GM23338 (cell line): ENCODE measurements at regions not wholly inside any gene's neighbourhood (a gene's known extent, or its start where the extent isn't known, plus 50 kb on each side); places are given as distances from the start of the nearest gene placed in this dataset.

ENCODE experiments used
- ATAC-seq: fragments of 200-7000 bp; cut with Tn5 transposase; 3 replicates; pipeline ENCODE4 v1.9.1; 2020
- DNase-seq: peaks from one replicate; pipeline ENCODE4 v3.0.0-alpha.2; 2015; ENCODE audit warnings: low spot score
- H2AFZ ChIP-seq: fragments of 200-600 bp; sonication (generic); 2 replicates; pipeline ENCODE4 v1.8.0; 2016; ENCODE audit warnings: antibody characterized with exemption, mild to moderate bottlenecking, moderate library complexity
- H3F3A ChIP-seq: fragments of 200-600 bp; sonication (generic); replicated peaks from 2 replicates; pipeline ENCODE4 v1.8.0; 2017; ENCODE audit warnings: antibody characterized with exemption, mixed run types, low read depth
- H3K27ac ChIP-seq: fragments of 200-600 bp; sonication (generic); 2 replicates; pipeline ENCODE4 v1.6.1; 2016; ENCODE audit warnings: low read depth
- H3K27me3 ChIP-seq: fragments of 200-600 bp; sonication (generic); 2 replicates; pipeline ENCODE4 v1.8.0; 2016; ENCODE audit warnings: mild to moderate bottlenecking, mixed run types, moderate library complexity; ENCODE audit not compliant: insufficient read depth
- H3K36me3 ChIP-seq: fragments of 200-600 bp; sonication (generic); 2 replicates; pipeline ENCODE4 v1.8.0; 2016; ENCODE audit warnings: mild to moderate bottlenecking; ENCODE audit not compliant: insufficient read depth
- H3K4me1 ChIP-seq: fragments of 200-600 bp; sonication (generic); 2 replicates; pipeline ENCODE4 v1.8.0; 2016; ENCODE audit warnings: mild to moderate bottlenecking, moderate library complexity; ENCODE audit not compliant: insufficient read depth
- H3K4me2 ChIP-seq: fragments of 200-600 bp; sonication (generic); 2 replicates; pipeline ENCODE4 v1.7.1; 2017; ENCODE audit warnings: mixed run types
- H3K4me3 ChIP-seq: fragments of 200-600 bp; sonication (generic); 2 replicates; pipeline ENCODE4 v1.6.1; 2016; ENCODE audit warnings: mixed run types
- H3K79me2 ChIP-seq: fragments of 200-600 bp; sonication (generic); replicated peaks from 2 replicates; pipeline ENCODE4 v1.8.0; 2017; ENCODE audit warnings: mild to moderate bottlenecking; ENCODE audit not compliant: insufficient read depth
- H3K9me2 ChIP-seq: fragments of 200-600 bp; sonication (generic); 2 replicates; pipeline ENCODE4 v1.8.0; 2017; ENCODE audit not compliant: insufficient read depth
- H4K20me1 ChIP-seq: fragments of 200-600 bp; sonication (generic); replicated peaks from 2 replicates; pipeline ENCODE4 v1.8.0; 2017; ENCODE audit warnings: mild to moderate bottlenecking; ENCODE audit not compliant: insufficient read depth
- H3K27ac Mint-ChIP-seq: 2 replicates; pipeline ENCODE4 v1.8.0; 2020; ENCODE audit warnings: inconsistent platforms, mild to moderate bottlenecking, moderate library complexity, mixed read lengths
- H3K27me3 Mint-ChIP-seq: 3 replicates; pipeline ENCODE4 v1.8.0; 2022; ENCODE audit warnings: low read depth, mild to moderate bottlenecking, moderate library complexity, mixed read lengths, inconsistent platforms; ENCODE audit not compliant: insufficient read depth, poor library complexity
- H3K36me3 Mint-ChIP-seq: 3 replicates; pipeline ENCODE4 v1.8.0; 2021; ENCODE audit warnings: low read depth, mild to moderate bottlenecking, inconsistent platforms, moderate library complexity, mixed read lengths
- H3K4me1 Mint-ChIP-seq: 3 replicates; pipeline ENCODE4 v1.8.0; 2020; ENCODE audit warnings: mild to moderate bottlenecking, inconsistent platforms, mixed read lengths
- H3K4me3 Mint-ChIP-seq: 3 replicates; pipeline ENCODE4 v1.8.0; 2021; ENCODE audit warnings: moderate library complexity, mild to moderate bottlenecking, inconsistent platforms, mixed read lengths
- H3K9me3 Mint-ChIP-seq: 3 replicates; pipeline ENCODE4 v1.8.0; 2020; ENCODE audit warnings: moderate library complexity, mild to moderate bottlenecking, inconsistent platforms, mixed read lengths
- CTCF ChIP-seq, 2 experiments: fragments of 200-600 bp in 1 of 2; sonication (generic) in 1 of 2; conservative IDR thresholded peaks; 2 replicates each; pipeline versions ENCODE4 v1.5.1 to v1.6.1; 2016 to 2017; ENCODE audit warnings: antibody characterized with exemption in 2 of 2, low read depth in 2 of 2, mild to moderate bottlenecking in 2 of 2, moderate library complexity in 1 of 2
- ETS1 ChIP-seq: IDR thresholded peaks from 2 replicates; pipeline ENCODE4 v1.6.1; 2016; ENCODE audit warnings: antibody characterized with exemption
- EZH2 ChIP-seq: fragments of 200-600 bp; sonication (generic); IDR thresholded peaks from one replicate; pipeline ENCODE4 v1.8.0; 2017; ENCODE audit warnings: antibody characterized with exemption, mild to moderate bottlenecking, low read depth; ENCODE audit not compliant: unreplicated experiment
- NANOG ChIP-seq: IDR thresholded peaks from 2 replicates; pipeline ENCODE4 v1.6.1; 2016; ENCODE audit warnings: antibody characterized with exemption, borderline replicate concordance
- POLR2AphosphoS5 ChIP-seq: IDR thresholded peaks from 2 replicates; pipeline ENCODE4 v1.6.1; 2016; ENCODE audit warnings: antibody characterized with exemption, low read depth
- REST ChIP-seq: IDR thresholded peaks from one replicate; pipeline ENCODE4 v1.6.1; 2018; ENCODE audit warnings: antibody characterized with exemption; ENCODE audit not compliant: unreplicated experiment
- STAT1 ChIP-seq: IDR thresholded peaks from one replicate; pipeline ENCODE4 v1.6.1; 2016; ENCODE audit warnings: antibody characterized with exemption; ENCODE audit not compliant: unreplicated experiment
- ZNF114 ChIP-seq: fragments of 250-450 bp; sonication (Bioruptor Pico); IDR thresholded peaks from 2 replicates; pipeline ENCODE4 v1.5.0; 2020; ENCODE audit warnings: mild to moderate bottlenecking, moderate library complexity
- ZNF331 ChIP-seq: fragments of 250-450 bp; sonication (Bioruptor Pico); IDR thresholded peaks from 2 replicates; pipeline ENCODE4 v1.5.0; 2020; ENCODE audit warnings: low read depth, mild to moderate bottlenecking, moderate library complexity
- ZNF462 ChIP-seq: fragments of 250-450 bp; sonication (Bioruptor Pico); IDR thresholded peaks from 2 replicates; pipeline ENCODE4 v1.5.0; 2020; ENCODE audit warnings: mild to moderate bottlenecking, moderate library complexity

GRCh38 chr1:14057640-14058039 is 357.7 kb downstream of the PRDM2 start:
- no peaks in the 10 kb centered on the region for H3K36me3 ChIP-seq
- no peaks in the 10 kb centered on the region; the same call in 2 of the 3 replicates for H3K9me3 Mint-ChIP-seq
- ATAC-seq, result no peak
- no peaks in the 10 kb centered on the region for H3K36me3 Mint-ChIP-seq
- H3K4me1 ChIP-seq, result no peaks in the 10 kb centered on the region
- no peak for DNase-seq
- no peak overlapping the region for H3K4me3 Mint-ChIP-seq
- peaks cover 2% of the 10 kb centered on the region for H3K27me3 Mint-ChIP-seq
- H3K27ac Mint-ChIP-seq, result no peak overlapping the region
- H3K4me3 ChIP-seq, result no peak overlapping the region
- H3K4me2 ChIP-seq, result no peak overlapping the region
- H3K9me2 ChIP-seq, result no peaks in the 10 kb centered on the region; the same call in 1 of the 2 replicates
- no peak for TF ChIP-seq ZNF114
- no peak for TF ChIP-seq STAT1
- H2AFZ ChIP-seq, result no peak overlapping the region
- H3K4me1 Mint-ChIP-seq, result no peaks in the 10 kb centered on the region
- H3K79me2 ChIP-seq, result no peaks in the 10 kb centered on the region
- H3F3A ChIP-seq, result no peaks in the 10 kb centered on the region
- H4K20me1 ChIP-seq, result no peaks in the 10 kb centered on the region
- H3K27ac ChIP-seq, result no peak overlapping the region
- H3K27me3 ChIP-seq, result no peaks in the 10 kb centered on the region

GRCh38 chr1:14061204-14061603 is 361.2 kb downstream of the PRDM2 start:
- H2AFZ ChIP-seq, result no peak overlapping the region
- no peaks in the 10 kb centered on the region for H3K4me1 ChIP-seq
- no peak for ATAC-seq
- Mint-ChIP-seq H3K36me3 (no peaks in the 10 kb centered on the region), H3K27me3 (peaks cover 4% of the 10 kb centered on the region), H3K4me1 (peaks cover 3% of the 10 kb centered on the region; the same call in 1 of the 3 replicates), H3K27ac (no peak overlapping the region), H3K4me3 (no peak overlapping the region), H3K9me3 (no peaks in the 10 kb centered on the region; the same call in 2 of the 3 replicates)
- no peaks in the 10 kb centered on the region for H3K79me2 ChIP-seq
- no peaks in the 10 kb centered on the region for H3K36me3 ChIP-seq
- no peak overlapping the region for H3K27ac ChIP-seq
- no peak overlapping the region for H3K4me3 ChIP-seq
- H4K20me1 ChIP-seq, result no peaks in the 10 kb centered on the region
- no peaks in the 10 kb centered on the region for H3F3A ChIP-seq
- H3K4me2 ChIP-seq, result no peak overlapping the region
- no peaks in the 10 kb centered on the region for H3K27me3 ChIP-seq
- H3K9me2 ChIP-seq, result peaks cover 3% of the 10 kb centered on the region; the same call in 1 of the 2 replicates
- DNase-seq, result no peak
- no peak for TF ChIP-seq STAT1
- no peak for TF ChIP-seq CTCF (conservative IDR thresholded peaks at IDR 0.05; ENCODE audit: low read depth in 2 of 2)
- TF ChIP-seq REST, result no peak
- TF ChIP-seq ZNF462, result no peak
- TF ChIP-seq ZNF331 (CRISPR knock-in tag), result no peak
- no peak for TF ChIP-seq EZH2
- TF ChIP-seq POLR2AphosphoS5, result no peak
- TF ChIP-seq ETS1, result no peak
- TF ChIP-seq NANOG, result no peak
